ENCODE measurements at regions not wholly inside any gene's neighbourhood (a gene's known extent, or its start where the extent isn't known, plus 50 kb on each side); places are given as distances from the start of the nearest gene placed in this dataset.

GRCh38 chr16:7171151-7171550, 161.5 kb upstream of the RBFOX1 start:
- no peak for TF ChIP-seq CTCF (conservative IDR thresholded peaks at IDR 0.05; ENCODE audit: low read length)
- CTCF ChIA-PET (ENCODE audit: unreplicated experiment) = no interaction called here
- H3K79me2 ChIP-seq (ENCODE audit: insufficient read depth, low read depth, low read length) = no peaks in the 10 kb centered on the region

GRCh38 chr16:7167626-7168025, 165.0 kb upstream of the RBFOX1 start:
- H3K27ac ChIP-seq (ENCODE audit: low read depth, low read length, poor library complexity, severe bottlenecking) = no peak overlapping the region
- H4K20me1 ChIP-seq (ENCODE audit: insufficient read depth, low read length) = no peaks in the 10 kb centered on the region
- H3K4me2 ChIP-seq (ENCODE audit: low read length) = no peak overlapping the region
- H3K4me1 ChIP-seq (ENCODE audit: insufficient read depth, low read length, poor library complexity, severe bottlenecking) = no peaks in the 10 kb centered on the region
- no peaks in the 10 kb centered on the region for H3K9me3 ChIP-seq (ENCODE audit: low read length)
- H3K9me2 ChIP-seq (ENCODE audit: insufficient read depth, low read length) = no peaks in the 10 kb centered on the region
- DNase-seq (ENCODE audit: low spot score) = no peak
- TF ChIP-seq CTCF (conservative IDR thresholded peaks at IDR 0.05; ENCODE audit: low read length) = no peak
- TF ChIP-seq EZH2phosphoT487 (IDR thresholded peaks at IDR 0.05; ENCODE audit: borderline replicate concordance, low read depth, low read length) = no peak
- ChIA-PET CTCF (ENCODE audit: unreplicated experiment) (no interaction called here), POLR2A (no interaction called here)
- no peaks in the 10 kb centered on the region for H3K79me2 ChIP-seq (ENCODE audit: insufficient read depth, low read depth, low read length)
- no peak overlapping the region for H3K4me3 ChIP-seq (ENCODE audit: low read depth, low read length, poor library complexity, severe bottlenecking)
- H3K36me3 ChIP-seq (ENCODE audit: insufficient read depth, low read length) = no peaks in the 10 kb centered on the region
- BruUV-seq (replicated peaks) = no TSS peak
- H2AFZ ChIP-seq (ENCODE audit: low read length) = no peak overlapping the region
- intact Hi-C loops (cut with micrococcal nuclease; ENCODE audit: unreplicated experiment) = no loop called here

More at GRCh38 chr16:7171151-7171550, 161.5 kb upstream of the RBFOX1 start:
- H3K27ac ChIP-seq (ENCODE audit: low read depth, low read length, poor library complexity, severe bottlenecking) = no peak overlapping the region
- H3K9me2 ChIP-seq (ENCODE audit: insufficient read depth, low read length) = no peaks in the 10 kb centered on the region
- no peak overlapping the region for H2AFZ ChIP-seq (ENCODE audit: low read length)
- no peaks in the 10 kb centered on the region for H3K36me3 ChIP-seq (ENCODE audit: insufficient read depth, low read length)
- no peak overlapping the region for H3K4me2 ChIP-seq (ENCODE audit: low read length)
- H3K4me3 ChIP-seq (ENCODE audit: low read depth, low read length, poor library complexity, severe bottlenecking) = no peak overlapping the region
- H3K9me3 ChIP-seq (ENCODE audit: low read length) = no peaks in the 10 kb centered on the region
- POLR2A ChIA-PET = no interaction called here
- no TSS peak for BruUV-seq (replicated peaks)
- no peak for DNase-seq (ENCODE audit: low spot score)
- H3K4me1 ChIP-seq (ENCODE audit: insufficient read depth, low read length, poor library complexity, severe bottlenecking) = no peaks in the 10 kb centered on the region
- intact Hi-C loops (cut with micrococcal nuclease; ENCODE audit: unreplicated experiment) = no loop called here
- H4K20me1 ChIP-seq (ENCODE audit: insufficient read depth, low read length) = no peaks in the 10 kb centered on the region

GRCh38 chr16:7161891-7162290, 170.8 kb upstream of the RBFOX1 start:
- no peaks in the 10 kb centered on the region for H4K20me1 ChIP-seq (ENCODE audit: insufficient read depth, low read length)
- BruUV-seq (replicated peaks) = no TSS peak
- POLR2A ChIA-PET = interaction anchor here (0.6 kb wide), 1 partner anchor 201 kb away, joined by 4 read pairs; no protein-coding TSS in a partner anchor

More at GRCh38 chr16:7161891-7162290, 170.8 kb upstream of the RBFOX1 start:
- TF ChIP-seq CTCF (conservative IDR thresholded peaks at IDR 0.05; ENCODE audit: low read length) (no peak), EZH2phosphoT487 (IDR thresholded peaks at IDR 0.05; ENCODE audit: borderline replicate concordance, low read depth, low read length) (no peak)
- CTCF ChIA-PET (ENCODE audit: unreplicated experiment) = no interaction called here
- H3K4me1 ChIP-seq (ENCODE audit: insufficient read depth, low read length, poor library complexity, severe bottlenecking) = no peaks in the 10 kb centered on the region
- no peak overlapping the region for H2AFZ ChIP-seq (ENCODE audit: low read length)
- H3K9me3 ChIP-seq (ENCODE audit: low read length) = no peaks in the 10 kb centered on the region
- no peak overlapping the region for H3K4me3 ChIP-seq (ENCODE audit: low read depth, low read length, poor library complexity, severe bottlenecking)
- no peaks in the 10 kb centered on the region for H3K36me3 ChIP-seq (ENCODE audit: insufficient read depth, low read length)
- no peak for DNase-seq (ENCODE audit: low spot score)
- no peaks in the 10 kb centered on the region; the same call in 1 of the 2 replicates for H3K9me2 ChIP-seq (ENCODE audit: insufficient read depth, low read length)
- intact Hi-C loops (cut with micrococcal nuclease; ENCODE audit: unreplicated experiment) = no loop called here
- no peaks in the 10 kb centered on the region for H3K79me2 ChIP-seq (ENCODE audit: insufficient read depth, low read depth, low read length)
- no peak overlapping the region for H3K4me2 ChIP-seq (ENCODE audit: low read length)
- H3K27ac ChIP-seq (ENCODE audit: low read depth, low read length, poor library complexity, severe bottlenecking) = no peak overlapping the region
